ENCODE measurements at regions not wholly inside any gene's neighbourhood (a gene's known extent, or its start where the extent isn't known, plus 50 kb on each side); places are given as distances from the start of the nearest gene placed in this dataset.
A peak's percentile ranks its signal among the peaks of the same experiment; 100 is the strongest.

GRCh38 chr15:53130943-53131342 lies 340.8 kb upstream of the ONECUT1 start:
- no peak overlapping the region for H3K27ac Mint-ChIP-seq
- peaks cover 17% of the 10 kb centered on the region for H3F3A ChIP-seq (ENCODE audit: low read depth)
- H3K79me2 ChIP-seq (ENCODE audit: low read depth), result no peaks in the 10 kb centered on the region
- no peak overlapping the region for H3K4me2 ChIP-seq
- no peaks in the 10 kb centered on the region for H3K27me3 Mint-ChIP-seq (ENCODE audit: insufficient read depth, low read depth)
- no peaks in the 10 kb centered on the region for H4K20me1 ChIP-seq (ENCODE audit: low read depth)
- H3K36me3 Mint-ChIP-seq, result no peaks in the 10 kb centered on the region
- peaks cover 5% of the 10 kb centered on the region for H3K9me3 Mint-ChIP-seq
- no peaks in the 10 kb centered on the region for H3K9me3 ChIP-seq (ENCODE audit: low read depth)
- H3K4me3 Mint-ChIP-seq, result no peak overlapping the region
- no peak overlapping the region for H3K4me3 ChIP-seq
- no peak overlapping the region for H3K9ac ChIP-seq
- no peak for TF ChIP-seq EZH2phosphoT487 (IDR thresholded peaks at IDR 0.05)
- TF ChIP-seq, protein P1, sequence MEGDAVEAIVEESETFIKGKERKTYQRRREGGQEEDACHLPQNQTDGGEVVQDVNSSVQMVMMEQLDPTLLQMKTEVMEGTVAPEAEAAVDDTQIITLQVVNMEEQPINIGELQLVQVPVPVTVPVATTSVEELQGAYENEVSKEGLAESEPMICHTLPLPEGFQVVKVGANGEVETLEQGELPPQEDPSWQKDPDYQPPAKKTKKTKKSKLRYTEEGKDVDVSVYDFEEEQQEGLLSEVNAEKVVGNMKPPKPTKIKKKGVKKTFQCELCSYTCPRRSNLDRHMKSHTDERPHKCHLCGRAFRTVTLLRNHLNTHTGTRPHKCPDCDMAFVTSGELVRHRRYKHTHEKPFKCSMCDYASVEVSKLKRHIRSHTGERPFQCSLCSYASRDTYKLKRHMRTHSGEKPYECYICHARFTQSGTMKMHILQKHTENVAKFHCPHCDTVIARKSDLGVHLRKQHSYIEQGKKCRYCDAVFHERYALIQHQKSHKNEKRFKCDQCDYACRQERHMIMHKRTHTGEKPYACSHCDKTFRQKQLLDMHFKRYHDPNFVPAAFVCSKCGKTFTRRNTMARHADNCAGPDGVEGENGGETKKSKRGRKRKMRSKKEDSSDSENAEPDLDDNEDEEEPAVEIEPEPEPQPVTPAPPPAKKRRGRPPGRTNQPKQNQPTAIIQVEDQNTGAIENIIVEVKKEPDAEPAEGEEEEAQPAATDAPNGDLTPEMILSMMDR (IDR thresholded peaks at IDR 0.05), result no peak
- no peak for TF ChIP-seq EZH2 (IDR thresholded peaks at IDR 0.05)
- H3K4me1 Mint-ChIP-seq, result peaks cover 41% of the 10 kb centered on the region
- H3K4me1 ChIP-seq, result peaks cover 18% of the 10 kb centered on the region
- peak; percentile 8 for DNase-seq (ENCODE audit: low spot score)
- H3K27ac ChIP-seq, result no peak overlapping the region
- H2AFZ ChIP-seq (replicated peaks), result no peak overlapping the region
- no peaks in the 10 kb centered on the region for H3K36me3 ChIP-seq
- H3K27me3 ChIP-seq, result no peaks in the 10 kb centered on the region

- Histone ChIP-seq H3K4me2 (peak overlapping the region; percentile 33), H3K4me1 (peaks cover 18% of the 10 kb centered on the region), H3K4me3 (no peak overlapping the region), H4K20me1 (ENCODE audit: low read depth) (no peaks in the 10 kb centered on the region), H3F3A (ENCODE audit: low read depth) (peaks cover 17% of the 10 kb centered on the region), H3K36me3 (no peaks in the 10 kb centered on the region), H3K27me3 (no peaks in the 10 kb centered on the region), H3K9me3 (ENCODE audit: low read depth) (no peaks in the 10 kb centered on the region), H3K27ac (no peak overlapping the region), H3K79me2 (ENCODE audit: low read depth) (no peaks in the 10 kb centered on the region), H2AFZ (replicated peaks) (no peak overlapping the region), H3K9ac (no peak overlapping the region)
- no peak overlapping the region for H3K4me3 Mint-ChIP-seq
- H3K36me3 Mint-ChIP-seq, result no peaks in the 10 kb centered on the region
- no peaks in the 10 kb centered on the region for H3K27me3 Mint-ChIP-seq (ENCODE audit: insufficient read depth, low read depth)
- no peaks in the 10 kb centered on the region for H3K9me3 Mint-ChIP-seq
- TF ChIP-seq EZH2 (IDR thresholded peaks at IDR 0.05), result no peak
- TF ChIP-seq EZH2phosphoT487 (IDR thresholded peaks at IDR 0.05), result no peak
- TF ChIP-seq, protein P1 (IDR thresholded peaks at IDR 0.05), result no peak
- H3K27ac Mint-ChIP-seq, result no peak overlapping the region
- DNase-seq (ENCODE audit: low spot score), result peak; percentile 56
- peaks cover 41% of the 10 kb centered on the region for H3K4me1 Mint-ChIP-seq
Measured at GRCh38 chr15:53129121-53129904, 339.2 kb upstream of the ONECUT1 start.

DNA sequence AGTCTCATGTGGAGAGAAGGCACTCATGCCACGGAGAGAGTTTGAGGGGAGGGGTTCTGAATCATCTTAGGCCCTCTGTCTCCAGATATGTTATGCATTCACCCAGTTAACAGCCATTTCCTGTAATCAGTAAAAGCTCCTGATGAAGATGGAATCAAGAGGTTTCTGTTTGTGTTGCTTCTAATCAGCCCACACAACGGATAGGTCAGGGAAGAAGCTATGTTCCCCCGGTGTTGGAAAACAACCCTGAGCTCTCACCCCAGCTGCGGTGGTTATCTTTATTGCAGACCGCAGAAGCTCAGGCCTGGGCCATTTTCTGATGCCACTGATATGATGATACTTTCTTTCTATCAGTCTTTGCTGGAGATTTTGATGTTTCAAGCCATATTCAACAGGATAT lies 338.5 kb upstream of the ONECUT1 start:
- Mint-ChIP-seq H3K27ac (no peak overlapping the region), H3K9me3 (no peaks in the 10 kb centered on the region), H3K4me1 (peaks cover 35% of the 10 kb centered on the region), H3K36me3 (no peaks in the 10 kb centered on the region), H3K4me3 (no peak overlapping the region), H3K27me3 (ENCODE audit: insufficient read depth, low read depth) (no peaks in the 10 kb centered on the region)
- Histone ChIP-seq H3K4me1 (peaks cover 16% of the 10 kb centered on the region), H3K4me3 (no peak overlapping the region), H3K27me3 (no peaks in the 10 kb centered on the region), H3K79me2 (ENCODE audit: low read depth) (no peaks in the 10 kb centered on the region), H4K20me1 (ENCODE audit: low read depth) (no peaks in the 10 kb centered on the region), H2AFZ (replicated peaks) (no peak overlapping the region), H3K9me3 (ENCODE audit: low read depth) (no peaks in the 10 kb centered on the region), H3K4me2 (peak overlapping the region; percentile 33), H3K9ac (no peak overlapping the region), H3K36me3 (no peaks in the 10 kb centered on the region), H3F3A (ENCODE audit: low read depth) (peaks cover 17% of the 10 kb centered on the region), H3K27ac (no peak overlapping the region)
- DNase-seq (ENCODE audit: low spot score), result no peak
- no peak for TF ChIP-seq EZH2phosphoT487 (IDR thresholded peaks at IDR 0.05)
- no peak for TF ChIP-seq EZH2 (IDR thresholded peaks at IDR 0.05)
- TF ChIP-seq, protein P1 (IDR thresholded peaks at IDR 0.05), result no peak
